OCI-LY7 (cell line): ENCODE measurements at regions not wholly inside any gene's neighbourhood (a gene's known extent, or its start where the extent isn't known, plus 50 kb on each side); places are given as distances from the start of the nearest gene placed in this dataset.

Experiments used
- EZH2phosphoT487 ChIP-seq: fragments of 200-600 bp; sonication (generic); IDR thresholded peaks from 2 replicates; pipeline ENCODE4 v1.6.1; 2018; ENCODE audit warnings: low read depth, borderline replicate concordance, mild to moderate bottlenecking, mixed run types, antibody characterized with exemption, low read length, moderate library complexity, mixed read lengths
- TF ChIP-seq, protein P1 (sequence below): fragments of 200-600 bp; sonication (generic); conservative IDR thresholded peaks from 2 replicates; pipeline ENCODE4 v1.5.1; 2014; ENCODE audit warnings: mild to moderate bottlenecking, antibody characterized with exemption, low read length, moderate library complexity, mixed read lengths

- TF ChIP-seq, protein P1, sequence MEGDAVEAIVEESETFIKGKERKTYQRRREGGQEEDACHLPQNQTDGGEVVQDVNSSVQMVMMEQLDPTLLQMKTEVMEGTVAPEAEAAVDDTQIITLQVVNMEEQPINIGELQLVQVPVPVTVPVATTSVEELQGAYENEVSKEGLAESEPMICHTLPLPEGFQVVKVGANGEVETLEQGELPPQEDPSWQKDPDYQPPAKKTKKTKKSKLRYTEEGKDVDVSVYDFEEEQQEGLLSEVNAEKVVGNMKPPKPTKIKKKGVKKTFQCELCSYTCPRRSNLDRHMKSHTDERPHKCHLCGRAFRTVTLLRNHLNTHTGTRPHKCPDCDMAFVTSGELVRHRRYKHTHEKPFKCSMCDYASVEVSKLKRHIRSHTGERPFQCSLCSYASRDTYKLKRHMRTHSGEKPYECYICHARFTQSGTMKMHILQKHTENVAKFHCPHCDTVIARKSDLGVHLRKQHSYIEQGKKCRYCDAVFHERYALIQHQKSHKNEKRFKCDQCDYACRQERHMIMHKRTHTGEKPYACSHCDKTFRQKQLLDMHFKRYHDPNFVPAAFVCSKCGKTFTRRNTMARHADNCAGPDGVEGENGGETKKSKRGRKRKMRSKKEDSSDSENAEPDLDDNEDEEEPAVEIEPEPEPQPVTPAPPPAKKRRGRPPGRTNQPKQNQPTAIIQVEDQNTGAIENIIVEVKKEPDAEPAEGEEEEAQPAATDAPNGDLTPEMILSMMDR: no peak
- TF ChIP-seq EZH2phosphoT487: no peak
These were observed 63.7 kb upstream of the ESX1 start for GRCh38 chrX:104318330-104319009.
